ENCODE measurements at regions not wholly inside any gene's neighbourhood (a gene's known extent, or its start where the extent isn't known, plus 50 kb on each side); places are given as distances from the start of the nearest gene placed in this dataset.

GRCh38 chr5:158513490-158514318 is 586.0 kb downstream of the EBF1 start:
- 60 to 64% methylated on average over 6 of the region's 6 CpGs for WGBS, 2 experiments (ENCODE audit: low coverage in 1 of 2, low lambda C conversion rate in 2 of 2, missing lambda C conversion rate in 2 of 2)
- H4K20me1 ChIP-seq (ENCODE audit: insufficient read depth) = no peaks in the 10 kb centered on the region
- no peaks in the 10 kb centered on the region for H3K36me3 ChIP-seq (ENCODE audit: low read depth)
- peak overlapping the region; percentile 9 for H3K4me2 ChIP-seq (ENCODE audit: unreplicated experiment)
- H3F3A ChIP-seq (ENCODE audit: insufficient read depth) = peaks cover 32% of the 10 kb centered on the region
- H3K4me3 ChIP-seq = no peak overlapping the region
- in situ Hi-C loops (cut with MboI) = no loop called here
- H3K9ac ChIP-seq = no peak overlapping the region
- 0 out of 2 replicates have a peak overlapping the region, but pooled peaks have one; percentile 4 for H2AFZ ChIP-seq
- peak; percentile 61 for DNase-seq
- H3K9me2 ChIP-seq (ENCODE audit: insufficient read depth) = no peaks in the 10 kb centered on the region
- H3K27me3 ChIP-seq (replicated peaks; ENCODE audit: insufficient read depth) = no peaks in the 10 kb centered on the region
- TF ChIP-seq EZH2phosphoT487 (IDR thresholded peaks at IDR 0.05; ENCODE audit: insufficient read depth, low read depth) = no peak
- no peak for TF ChIP-seq EZH2 (IDR thresholded peaks at IDR 0.05; ENCODE audit: insufficient read depth, poor library complexity, severe bottlenecking)
- no peaks in the 10 kb centered on the region for H3K9me3 ChIP-seq (ENCODE audit: low read depth)
- peaks cover 22% of the 10 kb centered on the region for H3K4me1 ChIP-seq (ENCODE audit: insufficient read depth)
- no peaks in the 10 kb centered on the region for H3K79me2 ChIP-seq (ENCODE audit: insufficient read depth)
- H3K27ac ChIP-seq = peak overlapping the region; percentile 70

DNA sequence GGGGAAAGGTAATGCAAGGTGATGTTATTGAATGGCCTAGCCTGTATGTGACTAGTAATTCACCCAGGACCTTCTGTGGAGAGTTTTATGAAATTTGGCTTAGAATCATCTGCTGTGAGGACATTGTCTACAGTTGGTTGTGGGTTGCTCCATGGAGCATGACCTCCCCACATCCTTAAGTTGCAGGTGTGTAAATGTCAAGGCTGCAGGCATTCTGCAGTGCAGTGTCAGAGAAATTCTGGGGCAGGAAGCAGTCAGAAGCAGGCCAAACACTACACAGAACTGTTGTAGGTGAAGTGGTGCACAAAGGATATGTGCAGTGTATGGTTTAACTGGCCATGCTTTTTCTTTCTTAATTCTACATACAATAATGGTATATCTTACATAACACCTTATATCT is 588.3 kb downstream of the EBF1 start:
- Histone ChIP-seq H3K27me3 (replicated peaks; ENCODE audit: insufficient read depth) (no peaks in the 10 kb centered on the region), H3F3A (ENCODE audit: insufficient read depth) (peaks cover 32% of the 10 kb centered on the region), H4K20me1 (ENCODE audit: insufficient read depth) (no peaks in the 10 kb centered on the region), H3K4me3 (no peak overlapping the region), H3K9ac (no peak overlapping the region), H3K4me1 (ENCODE audit: insufficient read depth) (peaks cover 22% of the 10 kb centered on the region), H3K9me2 (ENCODE audit: insufficient read depth) (no peaks in the 10 kb centered on the region), H3K27ac (no peak overlapping the region), H3K9me3 (ENCODE audit: low read depth) (no peaks in the 10 kb centered on the region), H3K4me2 (ENCODE audit: unreplicated experiment) (no peak overlapping the region), H3K79me2 (ENCODE audit: insufficient read depth) (no peaks in the 10 kb centered on the region), H2AFZ (no peak overlapping the region), H3K36me3 (ENCODE audit: low read depth) (no peaks in the 10 kb centered on the region)
- no peak for DNase-seq
- in situ Hi-C loops (cut with MboI) = no loop called here
- TF ChIP-seq EZH2phosphoT487 (IDR thresholded peaks at IDR 0.05; ENCODE audit: insufficient read depth, low read depth) (no peak), EZH2 (IDR thresholded peaks at IDR 0.05; ENCODE audit: insufficient read depth, poor library complexity, severe bottlenecking) (no peak)

DNA sequence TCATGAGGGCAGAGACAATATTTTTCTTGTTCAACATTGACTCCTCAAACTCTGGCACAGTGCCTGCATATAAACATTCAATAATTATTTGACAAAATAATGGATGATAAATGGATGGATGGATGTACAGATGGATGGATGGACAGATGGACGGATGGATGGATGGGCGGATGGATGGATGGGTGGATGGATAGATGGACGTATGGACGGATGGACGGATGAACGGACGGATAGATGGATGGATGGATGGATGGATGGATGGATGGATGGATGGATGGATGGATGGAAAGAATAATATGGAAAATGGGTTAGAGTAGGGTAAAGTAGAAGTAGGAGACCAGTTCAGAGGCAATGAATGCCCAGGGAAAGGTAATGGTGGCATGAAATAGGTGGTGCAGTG is 589.2 kb downstream of the EBF1 start:
- Histone ChIP-seq H3K27me3 (replicated peaks; ENCODE audit: insufficient read depth) (no peaks in the 10 kb centered on the region), H4K20me1 (ENCODE audit: insufficient read depth) (no peaks in the 10 kb centered on the region), H3F3A (ENCODE audit: insufficient read depth) (peaks cover 24% of the 10 kb centered on the region), H3K79me2 (ENCODE audit: insufficient read depth) (no peaks in the 10 kb centered on the region), H3K9me3 (ENCODE audit: low read depth) (no peaks in the 10 kb centered on the region), H2AFZ (no peak overlapping the region), H3K4me1 (ENCODE audit: insufficient read depth) (peaks cover 22% of the 10 kb centered on the region), H3K9ac (no peak overlapping the region), H3K4me3 (no peak overlapping the region), H3K27ac (no peak overlapping the region), H3K9me2 (ENCODE audit: insufficient read depth) (no peaks in the 10 kb centered on the region), H3K36me3 (ENCODE audit: low read depth) (no peaks in the 10 kb centered on the region), H3K4me2 (ENCODE audit: unreplicated experiment) (no peak overlapping the region)
- no peak for DNase-seq
- 81% methylated on average over 7 of the region's 7 CpGs for WGBS, 2 experiments (ENCODE audit: low coverage in 1 of 2, low lambda C conversion rate in 2 of 2, missing lambda C conversion rate in 2 of 2)
- in situ Hi-C loops (cut with MboI) = no loop called here
- TF ChIP-seq EZH2phosphoT487 (IDR thresholded peaks at IDR 0.05; ENCODE audit: insufficient read depth, low read depth) (no peak), EZH2 (IDR thresholded peaks at IDR 0.05; ENCODE audit: insufficient read depth, poor library complexity, severe bottlenecking) (no peak)

- in situ Hi-C loops (cut with MboI) = no loop called here
- Histone ChIP-seq H3K36me3 (ENCODE audit: low read depth) (no peaks in the 10 kb centered on the region), H3K4me1 (ENCODE audit: insufficient read depth) (no peaks in the 10 kb centered on the region), H4K20me1 (ENCODE audit: insufficient read depth) (no peaks in the 10 kb centered on the region), H3F3A (ENCODE audit: insufficient read depth) (no peaks in the 10 kb centered on the region), H3K27me3 (replicated peaks; ENCODE audit: insufficient read depth) (no peaks in the 10 kb centered on the region), H3K4me3 (no peak overlapping the region), H2AFZ (no peak overlapping the region), H3K79me2 (ENCODE audit: insufficient read depth) (no peaks in the 10 kb centered on the region), H3K27ac (no peak overlapping the region), H3K9me3 (ENCODE audit: low read depth) (no peaks in the 10 kb centered on the region), H3K4me2 (ENCODE audit: unreplicated experiment) (no peak overlapping the region), H3K9ac (no peak overlapping the region), H3K9me2 (ENCODE audit: insufficient read depth) (no peaks in the 10 kb centered on the region)
- 60 to 71% methylated on average over 1 of the region's 1 CpG for WGBS, 2 experiments (ENCODE audit: low coverage in 1 of 2, low lambda C conversion rate in 2 of 2, missing lambda C conversion rate in 2 of 2)
- TF ChIP-seq EZH2 (IDR thresholded peaks at IDR 0.05; ENCODE audit: insufficient read depth, poor library complexity, severe bottlenecking) = no peak
- DNase-seq = no peak
These were observed 593.1 kb downstream of the EBF1 start for GRCh38 chr5:158506648-158507047.

Measured in GM23248 (cell line).